ENCODE measurements at regions not wholly inside any gene's neighbourhood (a gene's known extent, or its start where the extent isn't known, plus 50 kb on each side); places are given as distances from the start of the nearest gene placed in this dataset.

DNA sequence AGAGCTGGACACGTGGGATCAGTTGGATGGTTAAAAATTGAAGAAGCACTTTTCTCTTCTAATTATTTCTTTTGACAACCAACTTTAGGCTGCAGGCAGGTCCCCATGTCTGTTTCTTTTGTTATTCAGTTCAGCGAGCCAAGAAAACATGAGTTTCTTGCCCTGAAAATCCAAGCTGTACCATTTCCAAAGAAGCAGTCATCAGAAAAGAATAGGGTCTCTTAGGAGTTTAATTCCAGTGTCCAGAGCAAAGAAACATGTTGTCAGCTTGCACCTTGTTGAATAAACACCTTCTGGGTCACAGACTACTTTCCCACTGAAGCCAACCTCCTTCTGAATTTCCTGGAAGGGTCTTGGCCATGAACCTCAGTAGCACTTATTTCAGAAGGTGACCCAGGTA lies 170.5 kb upstream of the COPS8 start:
- H3K27ac ChIP-seq = no peak overlapping the region
- ATAC-seq = no peak
- peaks cover 10% of the 10 kb centered on the region for H3K4me1 ChIP-seq
- H3K27me3 ChIP-seq (ENCODE audit: low read depth) = no peaks in the 10 kb centered on the region
- TF ChIP-seq, protein P1, sequence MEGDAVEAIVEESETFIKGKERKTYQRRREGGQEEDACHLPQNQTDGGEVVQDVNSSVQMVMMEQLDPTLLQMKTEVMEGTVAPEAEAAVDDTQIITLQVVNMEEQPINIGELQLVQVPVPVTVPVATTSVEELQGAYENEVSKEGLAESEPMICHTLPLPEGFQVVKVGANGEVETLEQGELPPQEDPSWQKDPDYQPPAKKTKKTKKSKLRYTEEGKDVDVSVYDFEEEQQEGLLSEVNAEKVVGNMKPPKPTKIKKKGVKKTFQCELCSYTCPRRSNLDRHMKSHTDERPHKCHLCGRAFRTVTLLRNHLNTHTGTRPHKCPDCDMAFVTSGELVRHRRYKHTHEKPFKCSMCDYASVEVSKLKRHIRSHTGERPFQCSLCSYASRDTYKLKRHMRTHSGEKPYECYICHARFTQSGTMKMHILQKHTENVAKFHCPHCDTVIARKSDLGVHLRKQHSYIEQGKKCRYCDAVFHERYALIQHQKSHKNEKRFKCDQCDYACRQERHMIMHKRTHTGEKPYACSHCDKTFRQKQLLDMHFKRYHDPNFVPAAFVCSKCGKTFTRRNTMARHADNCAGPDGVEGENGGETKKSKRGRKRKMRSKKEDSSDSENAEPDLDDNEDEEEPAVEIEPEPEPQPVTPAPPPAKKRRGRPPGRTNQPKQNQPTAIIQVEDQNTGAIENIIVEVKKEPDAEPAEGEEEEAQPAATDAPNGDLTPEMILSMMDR (IDR thresholded peaks at IDR 0.05) = no peak
- H3K36me3 ChIP-seq = no peaks in the 10 kb centered on the region
- intact Hi-C loops (cut with DNase I) = no loop called here
- DNase-seq = no peak
- H3K4me3 ChIP-seq = no peak overlapping the region
- no peaks in the 10 kb centered on the region for H3K9me3 ChIP-seq

DNA sequence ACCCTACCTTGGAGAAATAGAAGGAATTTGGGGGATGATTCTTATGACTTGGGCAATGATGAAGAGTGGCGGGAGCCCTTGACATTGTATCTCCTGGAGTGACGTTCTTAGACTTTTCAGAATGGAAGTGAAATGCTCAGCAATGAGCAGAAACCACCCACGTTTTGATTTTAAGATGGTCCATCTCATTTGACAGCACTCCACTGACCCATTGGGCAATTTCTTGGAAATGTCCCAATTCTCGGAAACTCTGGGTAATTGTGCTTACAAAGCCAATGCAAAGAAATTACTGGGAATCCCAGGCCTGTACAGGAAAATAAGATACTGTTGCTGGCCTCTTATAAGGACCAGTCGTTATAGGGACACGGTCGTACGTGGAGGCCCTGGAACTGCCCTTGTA lies 170.0 kb upstream of the COPS8 start:
- no peak overlapping the region for H3K4me3 ChIP-seq
- H3K27me3 ChIP-seq (ENCODE audit: low read depth) = no peaks in the 10 kb centered on the region
- H3K9me3 ChIP-seq = no peaks in the 10 kb centered on the region
- H3K4me1 ChIP-seq = peaks cover 10% of the 10 kb centered on the region
- peak in 1 of 2 donors; percentile 28 for ATAC-seq
- TF ChIP-seq, protein P1 (IDR thresholded peaks at IDR 0.05) = no peak
- H3K27ac ChIP-seq = no peak overlapping the region
- no peaks in the 10 kb centered on the region for H3K36me3 ChIP-seq
- DNase-seq = no peak
- intact Hi-C loops (cut with DNase I) = no loop called here

DNA sequence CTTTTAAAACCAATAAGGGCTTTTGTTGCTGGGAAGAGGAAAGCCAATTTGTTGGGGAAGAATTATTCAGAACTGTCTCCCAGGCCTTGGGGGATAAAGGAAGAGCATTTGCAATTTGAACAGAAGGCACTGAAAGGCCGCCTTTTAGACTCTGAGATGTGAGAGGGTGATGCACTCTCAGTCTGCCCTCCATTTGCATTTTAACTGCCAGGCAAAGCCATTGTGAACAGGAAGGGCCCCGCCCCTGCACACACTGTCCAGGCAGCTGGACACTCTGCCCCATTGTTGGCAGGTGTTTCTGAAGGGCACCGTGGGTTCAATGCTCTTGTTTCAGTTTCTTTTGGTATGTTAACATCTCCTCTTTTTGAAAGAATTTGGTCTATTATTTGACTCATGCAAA lies 169.5 kb upstream of the COPS8 start:
- intact Hi-C loops (cut with DNase I) = no loop called here
- Histone ChIP-seq H3K9me3 (no peaks in the 10 kb centered on the region), H3K4me1 (peaks cover 10% of the 10 kb centered on the region), H3K36me3 (no peaks in the 10 kb centered on the region), H3K27me3 (ENCODE audit: low read depth) (no peaks in the 10 kb centered on the region), H3K27ac (no peak overlapping the region), H3K4me3 (no peak overlapping the region)
- TF ChIP-seq, protein P1 (IDR thresholded peaks at IDR 0.05) = no peak
- DNase-seq (no peak), ATAC-seq (no peak)

DNA sequence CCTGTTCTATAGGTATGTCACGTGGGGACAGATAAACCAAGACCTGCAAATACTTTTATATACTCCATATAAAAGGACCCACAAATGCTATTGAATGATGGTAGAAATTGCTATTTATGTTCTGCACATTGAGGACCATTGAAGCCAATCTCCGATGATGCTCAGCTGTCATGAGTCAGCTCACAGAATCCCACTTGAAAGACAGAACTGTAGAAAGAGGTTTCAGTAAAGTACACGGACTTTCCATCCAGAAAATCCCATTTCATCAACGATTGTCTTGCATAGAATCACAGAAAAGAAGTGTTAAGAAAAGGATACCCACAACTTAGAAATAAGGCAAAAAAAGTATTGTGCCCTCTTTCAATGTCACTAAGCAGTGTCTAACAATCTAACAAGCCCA lies 169.0 kb upstream of the COPS8 start:
- intact Hi-C loops (cut with DNase I) = no loop called here

DNA sequence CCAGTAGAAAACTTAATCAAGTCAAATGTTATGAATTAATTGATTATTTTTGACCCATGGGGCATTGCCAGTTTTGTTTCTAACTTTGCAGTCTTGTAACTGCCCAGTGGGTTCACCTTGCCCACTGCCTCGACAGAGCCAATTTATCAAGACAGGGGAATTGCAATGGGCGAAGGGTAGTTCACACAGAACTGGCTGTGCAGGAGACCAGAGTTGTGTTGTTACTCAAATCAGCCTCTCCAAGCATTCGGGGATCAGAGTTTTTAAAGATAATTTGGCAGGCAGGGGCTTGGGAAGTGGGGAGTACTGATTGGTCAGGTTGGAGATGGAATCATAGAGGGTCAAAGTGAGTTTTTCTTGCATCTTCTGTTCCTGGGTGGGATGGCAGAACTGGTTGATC lies 168.5 kb upstream of the COPS8 start:
- DNase-seq (no peak), ATAC-seq (no peak)
- H3K4me3 ChIP-seq = no peak overlapping the region
- H3K4me1 ChIP-seq = peaks cover 10% of the 10 kb centered on the region
- no peaks in the 10 kb centered on the region for H3K9me3 ChIP-seq
- TF ChIP-seq, protein P1 (IDR thresholded peaks at IDR 0.05) = no peak
- intact Hi-C loops (cut with DNase I) = no loop called here
- H3K27ac ChIP-seq = no peak overlapping the region
- no peaks in the 10 kb centered on the region for H3K36me3 ChIP-seq
- no peaks in the 10 kb centered on the region for H3K27me3 ChIP-seq (ENCODE audit: low read depth)

More for the DNA sequence above, 169.0 kb upstream of the COPS8 start:
- Histone ChIP-seq H3K9me3 (no peaks in the 10 kb centered on the region), H3K27me3 (ENCODE audit: low read depth) (no peaks in the 10 kb centered on the region), H3K4me1 (peaks cover 10% of the 10 kb centered on the region), H3K4me3 (no peak overlapping the region), H3K27ac (no peak overlapping the region), H3K36me3 (no peaks in the 10 kb centered on the region)
- DNase-seq (no peak), ATAC-seq (no peak)
- TF ChIP-seq, protein P1 (IDR thresholded peaks at IDR 0.05) = no peak

DNA sequence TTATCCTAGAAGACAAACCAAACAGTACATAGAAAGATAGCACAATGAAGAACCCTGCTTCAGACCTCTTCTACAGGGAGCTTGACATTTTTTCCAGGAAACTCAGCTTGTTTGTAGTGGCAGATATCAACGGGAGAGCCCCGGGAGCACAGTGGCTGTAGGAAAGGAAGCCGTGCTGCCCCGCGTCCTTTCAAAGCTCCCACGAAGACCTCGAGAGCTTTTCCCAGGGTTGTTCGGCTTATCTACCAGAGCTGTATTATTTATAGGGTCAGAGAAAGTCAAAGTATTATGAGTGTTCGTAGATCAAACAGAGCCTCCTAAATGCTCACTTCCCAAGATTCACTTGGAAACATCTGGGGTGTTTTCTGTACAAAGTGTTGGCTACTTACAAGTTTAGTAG lies 167.1 kb upstream of the COPS8 start:
- H3K36me3 ChIP-seq = no peaks in the 10 kb centered on the region
- no peak for ATAC-seq
- TF ChIP-seq, protein P1 (IDR thresholded peaks at IDR 0.05) = no peak
- no peak overlapping the region for H3K4me3 ChIP-seq
- no peaks in the 10 kb centered on the region for H3K27me3 ChIP-seq (ENCODE audit: low read depth)
- no peak overlapping the region for H3K27ac ChIP-seq
- intact Hi-C loops (cut with DNase I) = no loop called here
- H3K9me3 ChIP-seq = no peaks in the 10 kb centered on the region
- no peak for DNase-seq
- H3K4me1 ChIP-seq = peaks cover 10% of the 10 kb centered on the region

Data from lower lobe of right lung (tissue), 2 donors.